Subcutaneous abdominal adipose tissue (tissue), 5 donors: ENCODE measurements at regions not wholly inside any gene's neighbourhood (a gene's known extent, or its start where the extent isn't known, plus 50 kb on each side); places are given as distances from the start of the nearest gene placed in this dataset.

Experiments
- H3K27ac ChIP-seq: one replicate; pipeline ENCODE4 v1.7.0; 2013; ENCODE audit warnings: low read depth, mild to moderate bottlenecking, inconsistent platforms, low read length, moderate library complexity
- H3K27me3 ChIP-seq, 5 donors: one replicate each; pipeline ENCODE4 v1.7.0; 2013; ENCODE audit warnings: low read length in 5 of 5, inconsistent platforms in 1 of 5; ENCODE audit not compliant: control insufficient read depth in 5 of 5, insufficient read depth in 4 of 5
- H3K36me3 ChIP-seq, 5 donors: one replicate each; pipeline ENCODE4 v1.7.0; 2013; ENCODE audit warnings: low read length in 5 of 5; ENCODE audit not compliant: control insufficient read depth in 5 of 5, insufficient read depth in 5 of 5
- H3K4me1 ChIP-seq, 5 donors: one replicate each; pipeline ENCODE4 v1.7.0; 2013; ENCODE audit warnings: low read length in 5 of 5, mild to moderate bottlenecking in 3 of 5, moderate library complexity in 1 of 5; ENCODE audit not compliant: control insufficient read depth in 5 of 5, insufficient read depth in 5 of 5
- H3K4me3 ChIP-seq, 5 donors: one replicate each; pipeline ENCODE4 v1.7.0; 2013; ENCODE audit warnings: low read length in 5 of 5, low read depth in 1 of 5
- H3K9ac ChIP-seq, 5 donors: one replicate each; pipeline ENCODE4 v1.7.0; 2013; ENCODE audit warnings: low read length in 5 of 5, mild to moderate bottlenecking in 4 of 5, moderate library complexity in 3 of 5
- H3K9me3 ChIP-seq, 5 donors: one replicate each; pipeline ENCODE4 v1.7.0; 2013; ENCODE audit warnings: low read length in 5 of 5; ENCODE audit not compliant: control insufficient read depth in 5 of 5
- donor health status: healthy.
- donor health status: healthy.
- donor health status: healthy.
- donor health status: healthy.
- donor health status: healthy.

GRCh38 chr3:72336114-72336651 is 512.1 kb downstream of the SHQ1 start:
- Histone ChIP-seq H3K4me1 (peaks cover 6 to 19% (median 10%) of the 10 kb centered on the region in 5 donors), H3K9ac (no peak overlapping the region), H3K9me3 (no peaks in the 10 kb centered on the region), H3K27me3 (no peaks in the 10 kb centered on the region), H3K4me3 (no peak overlapping the region), H3K27ac (no peak overlapping the region), H3K36me3 (no peaks in the 10 kb centered on the region)

- peaks cover 6 to 19% (median 10%) of the 10 kb centered on the region in 5 donors for H3K4me1 ChIP-seq
- no peak overlapping the region for H3K9ac ChIP-seq
- H3K4me3 ChIP-seq: no peak overlapping the region
- H3K9me3 ChIP-seq: no peaks in the 10 kb centered on the region
- H3K27ac ChIP-seq: no peak overlapping the region
- no peaks in the 10 kb centered on the region for H3K27me3 ChIP-seq
- no peaks in the 10 kb centered on the region for H3K36me3 ChIP-seq
Observed at GRCh38 chr3:72335458-72336095, 512.7 kb downstream of the SHQ1 start.

- Histone ChIP-seq H3K27ac (no peak overlapping the region), H3K9me3 (no peaks in the 10 kb centered on the region), H3K4me3 (no peak overlapping the region), H3K4me1 (peaks cover 6 to 19% (median 11%) of the 10 kb centered on the region in 5 donors), H3K27me3 (no peaks in the 10 kb centered on the region), H3K9ac (no peak overlapping the region), H3K36me3 (no peaks in the 10 kb centered on the region)
Observed at GRCh38 chr3:72334681-72335457, 513.4 kb downstream of the SHQ1 start.

GRCh38 chr3:72332689-72333088 is 515.6 kb downstream of the SHQ1 start:
- H3K9me3 ChIP-seq: no peaks in the 10 kb centered on the region
- H3K27ac ChIP-seq: no peak overlapping the region
- H3K27me3 ChIP-seq: no peaks in the 10 kb centered on the region
- H3K4me1 ChIP-seq: peaks cover 4 to 22% (median 14%) of the 10 kb centered on the region in 5 donors
- no peak overlapping the region for H3K9ac ChIP-seq
- no peak overlapping the region for H3K4me3 ChIP-seq
- H3K36me3 ChIP-seq: no peaks in the 10 kb centered on the region

GRCh38 chr3:72332036-72332435 is 516.2 kb downstream of the SHQ1 start:
- Histone ChIP-seq H3K9ac (no peak overlapping the region), H3K4me1 (peaks cover 1 to 18% (median 11%) of the 10 kb centered on the region in 5 donors), H3K9me3 (no peaks in the 10 kb centered on the region), H3K27me3 (no peaks in the 10 kb centered on the region), H3K4me3 (no peak overlapping the region), H3K36me3 (no peaks in the 10 kb centered on the region), H3K27ac (no peak overlapping the region)

- H3K27me3 ChIP-seq: no peaks in the 10 kb centered on the region
- H3K27ac ChIP-seq: no peak overlapping the region
- H3K4me1 ChIP-seq: peaks cover 0 to 12% (median 3%) of the 10 kb centered on the region in 5 donors
- no peaks in the 10 kb centered on the region for H3K9me3 ChIP-seq
- no peak overlapping the region for H3K4me3 ChIP-seq
- no peaks in the 10 kb centered on the region for H3K36me3 ChIP-seq
- H3K9ac ChIP-seq: no peak overlapping the region
Observed at GRCh38 chr3:72331076-72331475, 517.2 kb downstream of the SHQ1 start.

- Histone ChIP-seq H3K4me1 (peaks cover 0 to 12% (median 3%) of the 10 kb centered on the region in 5 donors), H3K27me3 (no peaks in the 10 kb centered on the region), H3K4me3 (no peak overlapping the region), H3K27ac (no peak overlapping the region), H3K9ac (no peak overlapping the region), H3K36me3 (no peaks in the 10 kb centered on the region), H3K9me3 (peaks cover 0 to 3% (median 0%) of the 10 kb centered on the region in 5 donors)
Observed at GRCh38 chr3:72329354-72329753, 518.9 kb downstream of the SHQ1 start.

- Histone ChIP-seq H3K36me3 (no peaks in the 10 kb centered on the region), H3K4me3 (no peak overlapping the region), H3K27me3 (no peaks in the 10 kb centered on the region), H3K9ac (no peak overlapping the region), H3K9me3 (peaks cover 0 to 3% (median 0%) of the 10 kb centered on the region in 5 donors), H3K27ac (no peak overlapping the region), H3K4me1 (peaks cover 0 to 12% (median 3%) of the 10 kb centered on the region in 5 donors)
Observed at GRCh38 chr3:72328755-72329277, 519.4 kb downstream of the SHQ1 start.

- Histone ChIP-seq H3K4me3 (no peak overlapping the region), H3K36me3 (no peaks in the 10 kb centered on the region), H3K9ac (no peak overlapping the region), H3K27me3 (no peaks in the 10 kb centered on the region), H3K9me3 (peaks cover 0 to 3% (median 0%) of the 10 kb centered on the region in 5 donors), H3K4me1 (peaks cover 0 to 12% (median 3%) of the 10 kb centered on the region in 5 donors), H3K27ac (no peak overlapping the region)
Observed at GRCh38 chr3:72327008-72327407, 521.2 kb downstream of the SHQ1 start.
